GM12873 (cell line): ENCODE measurements at regions not wholly inside any gene's neighbourhood (a gene's known extent, or its start where the extent isn't known, plus 50 kb on each side); places are given as distances from the start of the nearest gene placed in this dataset.

Experiments used
- TF ChIP-seq, protein P1 (sequence below): IDR thresholded peaks from 2 replicates; pipeline ENCODE4 v1.5.1; 2012; ENCODE audit warnings: low read depth, mild to moderate bottlenecking, moderate library complexity, low read length, control low read depth; ENCODE audit not compliant: insufficient read depth; ENCODE audit errors: missing control alignments

GRCh38 chr22:27523711-27524110 is 277.8 kb downstream of the MN1 start:
- TF ChIP-seq, protein P1, sequence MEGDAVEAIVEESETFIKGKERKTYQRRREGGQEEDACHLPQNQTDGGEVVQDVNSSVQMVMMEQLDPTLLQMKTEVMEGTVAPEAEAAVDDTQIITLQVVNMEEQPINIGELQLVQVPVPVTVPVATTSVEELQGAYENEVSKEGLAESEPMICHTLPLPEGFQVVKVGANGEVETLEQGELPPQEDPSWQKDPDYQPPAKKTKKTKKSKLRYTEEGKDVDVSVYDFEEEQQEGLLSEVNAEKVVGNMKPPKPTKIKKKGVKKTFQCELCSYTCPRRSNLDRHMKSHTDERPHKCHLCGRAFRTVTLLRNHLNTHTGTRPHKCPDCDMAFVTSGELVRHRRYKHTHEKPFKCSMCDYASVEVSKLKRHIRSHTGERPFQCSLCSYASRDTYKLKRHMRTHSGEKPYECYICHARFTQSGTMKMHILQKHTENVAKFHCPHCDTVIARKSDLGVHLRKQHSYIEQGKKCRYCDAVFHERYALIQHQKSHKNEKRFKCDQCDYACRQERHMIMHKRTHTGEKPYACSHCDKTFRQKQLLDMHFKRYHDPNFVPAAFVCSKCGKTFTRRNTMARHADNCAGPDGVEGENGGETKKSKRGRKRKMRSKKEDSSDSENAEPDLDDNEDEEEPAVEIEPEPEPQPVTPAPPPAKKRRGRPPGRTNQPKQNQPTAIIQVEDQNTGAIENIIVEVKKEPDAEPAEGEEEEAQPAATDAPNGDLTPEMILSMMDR, result no peak

DNA sequence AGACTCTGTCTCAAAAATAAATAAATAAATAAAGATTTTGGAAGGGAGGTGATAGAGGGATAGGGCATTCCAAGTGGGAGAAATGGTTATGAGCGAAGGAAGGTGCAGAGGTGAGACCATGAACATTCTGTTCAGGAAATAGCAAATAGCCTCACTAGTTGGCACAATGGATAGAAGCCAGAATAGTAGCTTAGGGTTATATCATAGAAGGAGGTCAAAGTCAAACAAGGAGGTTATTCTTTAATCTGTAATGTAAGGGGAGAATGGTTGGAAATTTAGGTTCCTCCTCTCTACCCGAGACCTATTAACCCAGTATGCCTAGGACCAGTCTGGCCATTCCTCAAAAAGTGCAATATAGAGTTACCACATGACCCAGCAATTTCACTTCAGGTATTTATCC is 275.8 kb downstream of the MN1 start:
- TF ChIP-seq, protein P1, result no peak

DNA sequence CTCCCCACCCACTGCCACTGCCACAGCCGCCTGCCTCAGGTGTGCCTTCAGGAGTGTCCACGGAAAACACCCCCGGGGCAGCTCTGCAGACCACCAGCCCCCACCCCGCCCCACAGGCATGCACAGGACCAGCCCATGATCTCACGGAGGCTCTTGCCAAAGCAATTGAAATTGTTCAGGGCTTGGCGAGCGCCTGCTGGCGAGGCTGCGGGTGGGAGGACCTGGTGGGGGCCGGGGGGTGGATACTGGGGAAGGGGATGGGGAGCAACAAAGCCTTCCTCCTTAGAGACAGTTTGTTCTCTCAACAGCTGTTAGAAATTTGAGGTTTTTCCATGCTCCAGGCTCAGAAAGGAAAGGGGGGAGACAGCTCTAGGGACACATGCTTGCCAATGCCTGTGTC is 274.7 kb downstream of the MN1 start:
- TF ChIP-seq, protein P1, result no peak

GRCh38 chr22:27531782-27532530 is 269.6 kb downstream of the MN1 start:
- TF ChIP-seq, protein P1, result no peak

DNA sequence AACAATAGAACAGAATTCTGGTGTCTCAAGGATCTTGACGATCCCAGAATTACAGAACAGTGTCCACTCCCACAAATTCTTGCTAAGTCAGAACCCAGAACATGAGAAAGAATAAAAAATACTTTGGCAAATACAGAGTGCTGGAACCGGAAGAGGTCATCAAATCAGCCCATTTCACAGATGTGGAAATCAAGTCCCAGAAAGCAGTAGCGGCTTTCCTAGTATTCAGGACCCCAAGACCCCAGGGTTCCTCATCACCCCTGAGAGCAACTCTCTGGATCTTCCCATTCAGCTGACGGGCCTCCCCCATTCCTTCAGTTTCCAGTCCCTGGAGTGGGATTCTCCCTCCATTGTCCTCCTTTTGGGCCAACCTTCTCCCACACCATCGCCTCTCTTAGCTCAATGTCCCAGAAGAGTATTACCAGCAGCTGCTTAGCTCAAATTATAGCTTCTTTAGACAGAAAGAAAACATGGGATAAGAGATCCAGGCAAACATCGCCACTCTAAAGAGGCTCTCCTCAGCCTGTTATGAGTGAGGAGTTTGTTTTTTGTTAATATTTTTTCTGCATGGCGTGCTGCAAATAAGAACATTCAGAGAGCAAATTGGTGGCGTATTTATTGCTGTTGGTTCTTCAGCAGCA is 268.3 kb downstream of the MN1 start:
- TF ChIP-seq, protein P1, result no peak

DNA sequence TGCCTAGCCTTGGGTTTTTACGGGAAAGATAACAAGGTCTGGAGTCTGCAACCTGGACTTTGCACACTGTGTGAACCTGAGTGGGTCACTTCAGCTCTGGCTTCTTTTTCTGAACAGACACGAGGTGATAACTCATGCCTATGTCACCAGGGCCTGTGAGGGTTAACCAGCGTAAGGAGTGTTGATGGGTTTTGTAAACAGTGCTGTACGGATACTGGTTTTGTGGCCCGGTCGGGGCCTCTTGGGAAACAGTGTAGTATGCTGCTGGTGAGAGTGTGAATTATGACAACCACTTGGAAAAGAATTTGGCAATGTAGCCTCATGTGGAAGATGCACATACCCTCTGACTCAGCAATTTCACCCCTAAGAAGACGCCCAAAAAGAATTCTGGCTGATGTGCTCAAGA is 266.8 kb downstream of the MN1 start:
- TF ChIP-seq, protein P1, result no peak

DNA sequence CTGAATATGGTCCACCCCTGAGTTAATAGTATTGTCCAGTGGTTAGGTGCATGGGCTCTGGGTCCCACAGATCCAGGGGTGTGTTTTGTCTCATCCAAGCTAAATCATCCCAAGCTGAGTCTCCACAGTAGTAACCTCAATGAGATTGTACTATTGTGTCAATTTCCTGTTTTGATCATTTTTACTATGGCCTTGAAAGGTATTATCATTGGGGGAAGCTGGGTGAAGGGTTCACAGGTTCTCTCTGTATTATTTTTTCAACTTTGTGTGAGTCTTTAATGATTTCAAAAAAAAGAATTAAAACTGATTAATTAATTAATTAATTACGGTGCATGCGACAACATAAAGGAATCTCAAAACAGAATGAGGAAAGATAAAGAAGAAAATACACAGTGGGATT is 266.1 kb downstream of the MN1 start:
- TF ChIP-seq, protein P1, result no peak
